EH (cell line): ENCODE measurements at regions not wholly inside any gene's neighbourhood (a gene's known extent, or its start where the extent isn't known, plus 50 kb on each side); places are given as distances from the start of the nearest gene placed in this dataset.
"Not testable (repeated sequence)": the region's sequence is repeated elsewhere in the genome, so short reads cannot be mapped to it uniquely, and the experiment has no call there.

Experiments used
- DNase-seq: peaks from one replicate; pipeline ENCODE4 v3.0.0-alpha.2; 2015; ENCODE audit warnings: low read depth

DNA sequence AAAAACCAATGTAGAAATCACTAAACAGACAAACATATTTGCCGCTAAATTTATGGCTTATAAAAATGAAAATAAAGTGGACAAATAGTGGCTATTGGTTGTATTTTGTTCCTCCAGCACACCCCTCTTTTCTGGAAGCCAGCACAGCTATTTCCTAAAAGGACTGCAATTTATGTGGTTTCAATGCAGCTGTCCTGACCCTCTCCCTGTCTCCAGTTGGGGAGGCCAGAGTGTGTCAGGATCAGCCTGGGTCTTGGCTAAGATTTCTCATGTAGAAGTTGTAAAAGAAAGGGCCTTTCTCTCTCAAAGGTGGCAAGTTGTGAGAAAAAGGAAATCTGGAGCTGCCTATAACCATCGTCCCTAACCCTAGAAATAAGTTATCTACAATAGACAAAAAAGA is 165.6 kb downstream of the ALDH8A1 start:
- DNase-seq = no peak

DNA sequence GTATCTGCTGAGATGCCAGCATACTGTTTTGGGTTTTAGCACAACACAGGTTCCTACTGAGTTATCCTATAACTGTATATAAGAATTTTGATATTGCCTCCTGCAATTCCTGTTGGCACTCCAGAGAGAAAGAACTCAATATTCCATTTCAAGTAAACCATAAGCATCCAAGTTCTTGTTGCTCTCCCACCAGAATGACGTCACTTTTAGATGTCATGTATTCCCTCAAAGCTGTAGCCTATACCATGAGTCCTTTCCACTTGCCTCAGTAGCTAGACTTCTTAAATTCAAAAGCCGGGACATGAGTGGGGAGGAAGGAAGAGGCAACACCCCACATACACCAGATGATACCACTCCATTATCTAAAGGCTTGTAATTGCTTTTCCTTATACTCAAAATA is 171.5 kb downstream of the ALDH8A1 start:
- DNase-seq = no peak

DNA sequence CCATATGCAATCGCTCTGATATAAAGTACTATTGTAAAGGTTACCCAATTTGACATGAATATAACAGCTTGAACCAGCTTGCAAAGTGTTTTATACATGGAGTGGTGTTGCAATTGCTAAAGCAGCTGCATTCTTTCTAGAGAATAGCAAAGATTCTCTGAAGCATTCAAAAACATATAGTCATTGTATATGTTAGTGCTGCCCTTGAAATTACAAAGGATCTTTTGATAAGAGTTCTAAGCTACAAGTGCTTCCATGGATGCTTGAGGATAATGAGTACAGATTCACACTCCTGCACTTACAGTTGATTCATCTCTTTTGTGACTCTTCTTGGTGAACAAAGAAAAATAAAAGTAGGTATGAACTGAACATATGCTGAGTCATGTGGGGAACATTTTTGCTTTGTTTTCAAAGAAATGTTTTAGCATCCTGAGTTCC is 175.7 kb downstream of the ALDH8A1 start:
- DNase-seq = peak; percentile 68

DNA sequence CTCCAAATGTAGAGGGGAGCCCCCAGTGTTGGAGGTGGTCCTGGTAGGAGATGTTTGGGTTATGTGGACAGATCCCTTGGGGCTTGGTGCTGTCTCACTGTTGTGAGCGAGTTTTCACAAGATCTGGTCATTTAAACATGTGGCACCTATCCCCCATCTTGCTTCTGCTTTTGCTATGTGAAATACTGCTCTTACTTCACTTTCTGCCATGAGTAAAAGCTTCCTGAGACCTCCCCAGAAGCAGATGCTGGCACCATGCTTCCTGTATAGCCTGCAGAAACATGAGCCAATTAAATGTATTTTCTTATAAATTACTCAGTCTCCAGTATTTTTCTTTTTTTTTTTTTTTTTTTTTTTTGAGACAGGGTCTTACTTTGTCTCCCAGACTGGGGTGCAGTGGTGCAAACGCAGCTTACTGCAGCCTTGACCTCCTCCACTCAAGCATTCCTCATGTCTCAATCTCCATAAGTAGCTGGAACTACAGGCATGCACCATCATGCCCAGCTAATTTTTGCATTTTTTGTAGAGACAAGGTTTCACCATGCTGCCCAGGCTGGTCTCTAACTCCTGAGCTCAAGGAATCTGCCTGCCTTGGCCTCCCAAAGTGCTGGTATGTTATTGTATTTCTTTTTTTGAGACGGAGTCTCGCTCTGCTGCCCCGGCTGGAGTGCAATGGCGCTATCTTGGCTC is 177.1 kb downstream of the ALDH8A1 start:
- no peak for DNase-seq

DNA sequence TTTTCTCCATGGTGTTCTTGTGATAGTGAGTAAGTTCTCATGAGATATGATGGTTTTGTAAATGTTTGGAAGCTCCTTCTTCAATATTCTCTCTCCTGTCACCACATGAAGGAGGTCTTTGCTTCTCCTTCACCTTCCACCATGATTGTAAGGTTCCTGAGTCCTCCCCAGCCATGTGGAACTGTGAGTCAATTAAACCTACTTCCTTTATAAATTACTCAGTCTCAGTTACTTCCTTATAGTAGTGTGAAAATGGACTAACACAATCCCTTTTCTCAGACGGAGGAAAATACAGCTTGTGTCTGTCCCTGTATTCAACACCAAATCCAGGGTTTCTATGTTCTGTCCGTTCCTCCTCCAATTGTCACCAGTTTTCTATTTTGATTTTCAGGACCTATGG is 181.0 kb downstream of the ALDH8A1 start:
- DNase-seq = no peak

DNA sequence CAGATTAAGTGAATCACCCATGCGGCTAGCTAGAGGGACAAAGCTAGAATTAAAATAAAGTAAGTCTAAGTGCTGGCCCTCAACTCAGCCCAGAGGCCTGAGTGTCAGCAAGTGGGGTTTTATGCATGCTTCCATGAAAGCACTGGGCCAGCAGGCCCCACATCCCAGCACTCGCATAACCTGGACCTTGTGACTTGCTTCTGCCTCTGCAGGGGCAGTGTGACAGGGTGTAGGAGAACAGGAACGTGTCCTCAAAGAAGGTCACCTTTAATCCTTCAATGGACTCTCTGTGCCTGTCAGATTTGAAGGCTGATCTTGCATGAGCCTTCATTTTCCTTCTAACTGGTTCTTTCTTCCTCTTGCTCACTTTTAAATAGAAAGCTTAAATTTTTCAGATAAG is 183.4 kb downstream of the ALDH8A1 start:
- no peak for DNase-seq

DNA sequence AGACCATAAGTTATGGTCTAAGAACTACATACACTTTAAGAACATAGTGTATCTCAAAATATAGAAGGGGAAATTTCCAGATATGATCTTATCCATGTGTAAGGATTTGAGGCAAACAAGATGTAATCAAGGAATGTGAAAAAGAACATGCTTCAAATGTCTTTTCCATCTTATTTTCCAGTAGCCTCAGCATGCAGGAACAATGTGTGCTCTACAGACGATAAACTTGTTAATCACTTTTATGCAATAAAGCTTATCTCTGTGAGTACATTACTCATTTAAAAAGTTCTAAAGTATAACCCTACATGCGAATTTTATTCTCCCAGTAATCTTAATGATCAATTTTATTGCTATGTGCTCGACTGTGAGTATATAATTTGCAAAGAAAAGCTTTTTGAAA is 185.2 kb downstream of the ALDH8A1 start:
- no peak for DNase-seq

DNA sequence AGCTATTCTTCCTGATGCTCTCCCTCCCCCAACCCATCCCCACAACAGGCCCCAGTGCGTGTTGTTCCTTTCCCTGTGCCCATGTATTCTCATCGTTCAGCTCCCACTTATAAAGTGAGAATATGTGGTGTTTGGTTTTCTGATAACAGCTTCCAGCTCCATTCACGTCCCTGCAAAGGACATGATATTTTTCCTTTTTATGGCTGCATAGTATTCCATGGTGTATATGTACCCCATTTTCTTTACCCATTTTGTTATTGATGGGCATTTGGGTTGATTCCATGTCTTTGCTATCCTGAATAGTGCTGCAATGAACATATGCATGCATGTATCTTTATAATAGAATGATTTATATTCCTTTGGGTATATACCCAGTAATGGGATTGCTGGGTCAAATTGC is 186.3 kb downstream of the ALDH8A1 start:
- not testable (repeated sequence) for DNase-seq

DNA sequence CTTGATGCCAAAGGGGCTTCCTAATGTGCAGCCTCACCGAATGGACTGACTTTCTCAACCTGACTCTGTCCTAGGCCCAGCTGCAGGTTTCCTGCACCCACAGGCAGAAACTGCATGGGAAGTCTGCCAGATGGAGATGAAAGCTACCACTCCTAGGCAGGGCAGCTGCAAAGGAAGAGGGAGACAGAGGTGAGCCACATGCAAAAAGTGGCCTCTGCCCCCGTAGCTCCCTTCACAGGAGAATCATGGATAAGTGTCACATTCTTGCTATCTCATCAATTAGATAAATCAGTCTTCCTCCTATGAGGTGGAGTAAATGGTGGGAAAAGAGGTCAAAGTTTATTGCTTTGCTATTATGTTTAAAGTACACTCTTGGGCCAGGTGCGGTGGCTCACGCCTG is 191.3 kb downstream of the ALDH8A1 start:
- DNase-seq = no peak

DNA sequence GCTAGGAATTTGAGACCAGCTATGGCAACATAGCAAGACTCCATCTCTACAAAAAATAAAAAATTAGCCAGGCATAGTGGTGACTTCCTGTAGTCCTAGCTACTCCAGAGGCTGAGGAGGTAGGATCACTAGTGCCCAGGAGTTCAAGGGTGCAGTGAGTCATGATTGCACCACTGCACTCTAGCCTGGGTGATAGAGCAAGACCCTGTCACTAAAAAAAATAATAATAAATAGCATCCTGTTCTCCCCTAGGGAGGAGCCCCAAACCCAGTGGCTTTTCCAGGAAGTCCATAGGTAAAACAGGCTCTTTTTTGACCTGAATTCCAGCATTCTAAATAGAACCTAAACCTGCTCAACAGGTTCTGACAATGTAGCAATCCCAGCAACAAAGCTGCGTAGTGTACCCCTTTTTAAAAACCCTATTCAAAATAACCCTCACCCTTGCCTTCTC is 192.0 kb downstream of the ALDH8A1 start:
- peak; percentile 29 for DNase-seq

DNA sequence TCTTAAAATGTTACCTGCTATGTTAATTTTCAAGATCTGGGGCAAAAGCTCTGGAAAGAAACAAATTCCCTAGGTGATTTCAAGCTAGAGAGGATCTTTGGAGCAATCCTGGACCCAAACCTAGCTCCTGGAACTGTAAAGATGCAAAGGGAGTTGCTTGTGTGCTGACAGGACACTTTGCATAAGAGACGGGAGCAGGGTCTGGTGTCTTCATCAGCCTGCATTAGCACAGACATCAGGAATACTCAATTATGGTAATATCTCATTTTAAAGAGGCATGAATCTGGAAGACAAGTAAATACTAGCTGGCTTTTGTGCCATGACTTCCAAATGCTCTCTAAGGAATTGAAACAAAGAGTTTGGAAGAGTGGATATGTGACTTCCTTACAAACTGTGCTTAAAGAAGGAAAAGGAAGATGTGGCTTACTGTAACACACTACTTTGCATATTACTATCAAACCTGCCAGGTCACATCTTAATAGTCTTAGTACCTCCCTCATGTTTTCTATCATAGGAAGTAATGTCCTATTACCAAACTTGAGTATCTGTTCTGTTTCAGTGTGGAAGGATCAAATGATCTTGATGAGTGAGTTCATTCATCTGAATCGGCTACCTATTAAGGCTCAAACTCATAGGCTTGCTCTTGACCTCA is 193.4 kb downstream of the ALDH8A1 start:
- no peak for DNase-seq

DNA sequence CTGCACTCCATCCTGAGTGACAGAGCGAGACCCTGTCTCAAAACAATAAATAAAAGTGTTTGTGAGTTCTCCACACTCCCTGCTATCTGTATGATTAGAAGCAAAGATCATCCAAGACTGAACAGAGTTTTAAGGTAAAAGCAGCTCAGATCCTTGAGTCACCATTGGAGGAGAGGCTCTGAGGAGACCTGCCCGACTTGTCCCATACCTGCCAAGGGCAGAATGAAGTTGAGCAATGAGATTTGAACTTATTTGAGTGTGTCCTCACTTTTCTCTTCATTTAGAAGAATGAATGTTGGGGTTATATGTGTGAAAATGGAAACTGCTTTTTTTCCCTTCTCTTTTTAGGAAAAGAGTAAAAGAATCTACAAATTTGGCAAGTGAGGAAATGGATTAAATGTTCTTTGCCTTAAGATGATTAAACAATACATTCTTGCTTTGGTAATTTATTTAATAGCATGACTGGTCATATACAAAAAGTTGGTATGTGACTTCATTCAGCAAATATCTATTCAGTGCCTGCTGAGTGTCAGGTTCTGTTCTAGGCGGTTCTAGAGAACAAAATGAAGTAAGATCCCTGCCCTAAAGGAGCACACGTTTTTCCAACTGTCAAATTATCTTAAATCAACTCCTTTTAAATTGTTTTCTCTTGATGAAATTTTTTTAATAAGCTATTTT is 195.7 kb downstream of the ALDH8A1 start:
- no peak for DNase-seq

DNA sequence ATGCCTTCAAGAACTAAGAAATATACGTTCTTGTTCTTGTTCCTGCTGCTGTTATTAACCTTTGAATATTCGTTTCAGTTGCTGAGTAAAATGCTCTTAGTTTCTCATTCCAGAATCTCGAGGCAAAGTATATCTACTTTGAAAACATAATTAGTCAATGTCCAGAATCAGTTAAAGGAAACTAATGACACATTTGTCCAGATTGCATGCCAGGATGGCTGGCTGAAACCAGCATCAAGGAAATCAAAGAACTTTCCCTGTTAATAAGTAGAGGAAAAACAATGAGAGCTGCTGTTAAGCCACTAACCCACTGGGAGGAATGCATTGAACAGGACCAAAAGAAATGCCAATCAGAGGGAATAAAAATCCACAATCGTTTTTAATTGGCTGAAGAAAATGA is 196.9 kb downstream of the ALDH8A1 start:
- no peak for DNase-seq

DNA sequence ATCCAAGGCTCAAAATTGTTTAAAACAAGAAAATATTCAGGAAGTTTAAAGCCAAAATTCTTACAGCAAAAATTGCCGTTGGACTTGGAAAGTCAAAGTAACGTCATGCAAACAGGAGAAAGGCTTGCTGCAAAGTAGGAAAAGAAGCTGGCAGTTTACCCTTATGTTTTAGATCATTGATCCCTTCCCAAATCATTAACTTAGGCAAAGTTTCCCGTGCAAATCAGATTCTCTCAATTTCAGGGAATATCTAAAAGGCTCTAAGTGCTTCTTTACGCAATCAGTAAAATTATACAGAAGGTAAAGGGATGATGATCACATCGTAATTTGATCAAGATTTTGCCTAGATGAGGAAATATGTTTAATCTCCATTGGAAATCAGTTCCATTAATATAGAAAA is 197.5 kb downstream of the ALDH8A1 start:
- no peak for DNase-seq

DNA sequence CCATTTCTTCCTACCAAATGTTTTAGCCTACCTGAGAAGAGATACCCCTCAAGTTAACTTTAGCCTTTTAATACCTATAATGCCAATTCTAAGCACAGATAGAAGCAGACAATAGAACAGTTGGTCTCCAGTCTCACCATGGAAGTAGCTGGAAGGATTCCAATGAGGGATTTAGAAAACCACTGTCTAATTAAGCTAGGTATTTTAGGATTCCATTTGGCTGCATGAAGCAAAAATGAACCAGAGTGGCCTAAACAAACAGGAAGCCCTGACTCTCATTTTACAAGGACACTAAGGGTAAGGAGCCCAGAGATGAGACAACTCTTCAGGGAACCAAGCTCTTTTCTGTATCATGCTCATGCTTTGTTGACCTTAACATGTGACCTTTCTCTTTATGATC is 199.2 kb downstream of the ALDH8A1 start:
- DNase-seq = peak; percentile 93

DNA sequence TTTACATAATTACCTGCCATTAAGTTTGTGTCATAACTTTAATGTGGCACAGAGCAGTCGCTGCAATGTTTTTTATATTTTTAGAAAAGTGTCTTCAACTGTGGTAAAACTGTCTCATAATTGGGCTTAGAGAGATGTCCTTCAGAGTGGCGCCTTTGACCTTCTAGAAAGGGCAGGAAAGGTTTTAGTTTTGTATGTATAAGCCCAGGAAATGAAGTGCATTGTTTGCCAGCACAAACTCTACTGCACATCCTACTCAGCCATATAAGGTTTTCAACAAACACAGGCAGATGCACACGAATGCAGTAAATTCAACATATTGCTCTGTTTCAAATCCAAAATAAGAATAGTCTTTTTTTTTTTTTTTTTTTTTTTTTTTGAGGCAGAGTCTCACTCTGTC is 201.4 kb downstream of the ALDH8A1 start:
- DNase-seq = no peak

DNA sequence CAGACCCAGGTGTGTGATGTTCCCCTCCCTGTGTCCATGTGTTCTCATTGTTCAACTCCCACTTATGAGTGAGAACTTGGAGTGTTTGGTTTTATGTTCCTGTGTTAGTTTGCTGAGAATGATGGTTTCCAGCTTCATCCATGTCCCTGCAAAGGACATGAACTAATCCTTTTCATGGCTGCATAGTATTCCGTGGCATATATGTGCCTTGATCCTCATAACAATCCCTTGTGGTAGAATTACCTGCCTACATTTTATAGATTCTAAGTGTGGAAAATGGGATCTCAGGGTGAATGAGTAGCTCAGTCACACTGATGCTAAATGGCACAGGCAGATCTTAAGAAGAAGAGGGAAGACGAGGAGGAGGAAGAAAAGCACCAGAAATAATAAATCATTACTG is 202.7 kb downstream of the ALDH8A1 start:
- DNase-seq = not testable (repeated sequence)

DNA sequence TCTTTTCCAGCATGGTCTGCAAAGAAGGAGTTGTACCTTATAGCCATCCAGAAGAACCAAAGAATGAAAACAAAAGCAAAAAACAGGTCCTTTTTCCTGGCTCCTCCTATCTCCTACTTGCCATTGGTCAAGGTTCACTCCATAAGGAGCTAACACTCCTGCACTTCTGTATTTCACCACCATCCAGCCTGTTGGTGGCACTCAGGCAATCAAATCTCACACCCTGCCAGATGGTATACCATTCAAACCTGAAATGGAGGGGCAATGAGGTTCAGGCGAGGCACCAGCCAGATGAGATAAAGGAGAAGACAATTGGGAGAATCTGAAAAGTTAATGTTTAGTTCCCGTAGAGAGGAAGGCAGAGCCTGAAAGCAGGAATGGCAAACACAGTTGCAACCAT is 203.8 kb downstream of the ALDH8A1 start:
- no peak for DNase-seq

DNA sequence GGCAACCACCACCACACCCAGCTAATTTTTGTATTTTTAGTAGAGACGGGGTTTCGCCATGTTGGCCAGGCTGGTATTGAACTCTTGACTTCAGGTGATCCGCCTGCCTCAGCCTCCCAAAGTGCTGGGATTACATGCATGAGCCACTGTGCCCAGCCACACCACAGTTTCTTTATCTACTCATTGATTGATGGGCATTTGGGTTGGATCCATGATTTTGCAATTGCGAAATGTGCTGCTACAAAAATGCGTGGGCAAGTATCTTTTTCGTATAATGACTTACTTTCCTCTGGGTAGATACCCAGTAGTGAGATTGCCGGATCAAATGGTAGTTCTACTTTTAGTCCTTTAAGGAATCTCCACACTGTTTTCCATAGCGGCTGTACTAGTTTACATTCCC is 204.7 kb downstream of the ALDH8A1 start:
- DNase-seq = not testable (repeated sequence)

DNA sequence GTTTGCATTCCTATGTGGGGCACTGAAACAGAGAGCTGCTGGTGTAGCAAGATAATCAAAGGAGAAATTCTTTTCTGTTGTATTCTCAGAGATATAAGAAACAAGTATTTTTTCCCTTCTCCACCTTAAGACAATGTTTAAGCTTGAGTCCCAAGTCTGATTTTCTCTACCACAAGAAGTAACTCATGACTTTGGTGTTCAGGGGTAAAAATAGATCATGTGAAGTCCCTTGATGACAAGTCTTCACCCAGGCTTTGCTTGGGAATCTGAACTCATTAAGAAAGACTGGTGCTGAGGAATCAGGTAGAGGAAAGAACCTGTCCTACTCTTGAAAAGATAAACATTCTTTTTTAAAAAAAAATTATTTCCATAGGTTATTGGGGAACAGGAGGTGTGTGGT is 205.6 kb downstream of the ALDH8A1 start:
- peak; percentile 37 for DNase-seq

DNA sequence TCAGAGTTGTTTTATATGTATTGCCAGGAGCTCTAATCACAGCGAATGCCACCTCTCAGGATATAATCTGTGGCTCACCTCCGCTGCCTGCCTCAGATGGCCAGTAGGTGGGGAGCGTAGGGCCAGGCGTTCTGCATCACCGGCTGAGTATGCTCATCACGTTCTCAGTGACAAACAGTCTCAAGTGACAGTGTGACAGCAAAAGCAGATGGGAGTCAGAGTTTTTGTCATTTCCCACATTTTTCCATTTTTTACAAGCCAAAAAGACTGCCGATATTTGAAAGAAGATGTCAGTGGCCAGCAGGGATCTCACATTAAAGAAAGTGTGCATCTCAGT is 208.7 kb downstream of the ALDH8A1 start:
- DNase-seq = no peak

DNA sequence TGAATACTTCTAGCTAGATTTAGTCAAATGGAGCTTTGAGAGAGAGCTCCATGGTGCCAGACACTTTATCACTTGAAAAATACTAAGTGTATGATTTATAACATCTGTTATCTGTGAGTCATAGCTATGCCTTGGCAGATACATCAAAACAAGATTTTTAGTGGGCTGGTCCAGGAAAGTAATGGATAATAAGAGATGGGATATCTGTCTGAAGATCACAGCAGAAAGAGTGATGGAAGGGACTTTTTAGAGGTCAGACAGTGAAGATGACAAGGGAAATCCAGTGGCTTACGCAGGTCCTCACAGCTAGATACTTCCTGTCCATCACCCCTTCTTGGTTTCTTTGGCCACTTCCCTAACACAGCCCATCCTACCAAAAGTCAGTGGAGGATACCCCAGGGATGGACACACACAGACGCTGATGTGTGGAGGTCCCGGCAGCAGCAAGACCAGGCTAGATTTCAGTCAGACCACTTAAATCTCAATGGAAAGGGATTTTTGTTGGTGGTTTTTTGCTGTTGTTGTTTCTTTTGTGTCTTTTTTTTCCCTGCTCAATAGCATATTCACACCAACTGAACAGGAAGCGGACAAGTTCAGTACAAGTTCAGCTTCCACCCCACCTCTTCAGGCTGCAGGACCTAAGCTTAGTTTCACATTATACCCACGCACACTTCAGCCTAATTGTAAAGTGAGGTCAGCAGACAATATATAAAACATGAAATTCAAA is 209.3 kb downstream of the ALDH8A1 start:
- peak; percentile 71 for DNase-seq

DNA sequence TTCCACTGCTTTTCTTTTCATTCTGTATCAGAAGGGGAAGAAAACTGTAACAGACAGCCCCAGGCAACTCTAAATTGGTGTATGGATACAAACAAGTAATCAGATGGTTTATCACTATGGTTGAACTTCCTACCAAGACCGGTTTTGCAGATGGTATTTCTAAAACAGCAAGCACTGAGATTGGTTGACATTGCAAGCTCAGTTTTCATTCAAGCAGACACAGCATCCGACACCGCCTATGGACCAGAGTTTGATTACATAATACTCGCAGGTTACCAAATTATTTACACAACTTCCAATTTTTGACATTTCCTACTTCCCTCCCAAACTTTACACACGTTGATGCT is 209.9 kb downstream of the ALDH8A1 start:
- no peak for DNase-seq
